Mesothelial cell of epicardium (in vitro differentiated cells): ENCODE measurements at regions not wholly inside any gene's neighbourhood (a gene's known extent, or its start where the extent isn't known, plus 50 kb on each side); places are given as distances from the start of the nearest gene placed in this dataset.

Experiments used
- DNase-seq, 2 experiments: peaks; one replicate each; pipeline ENCODE4 v3.0.0; 2021; ENCODE audit warnings: low spot score in 2 of 2; ENCODE audit not compliant: unreplicated experiment in 2 of 2
- H3K27ac Mint-ChIP-seq: 2 replicates; pipeline ENCODE4 v1.8.0; 2021; ENCODE audit warnings: mixed read lengths
- H3K27me3 Mint-ChIP-seq: 2 replicates; pipeline ENCODE4 v1.8.0; 2021; ENCODE audit warnings: low read depth, mixed read lengths
- H3K36me3 Mint-ChIP-seq: 2 replicates; pipeline ENCODE4 v1.8.0; 2021; ENCODE audit warnings: mixed read lengths
- H3K4me1 Mint-ChIP-seq: 2 replicates; pipeline ENCODE4 v1.8.0; 2021; ENCODE audit warnings: mixed read lengths
- H3K4me3 Mint-ChIP-seq: 2 replicates; pipeline ENCODE4 v1.8.0; 2021; ENCODE audit warnings: mild to moderate bottlenecking, moderate library complexity, mixed read lengths
- H3K9me3 Mint-ChIP-seq: 2 replicates; pipeline ENCODE4 v1.8.0; 2021; ENCODE audit warnings: mixed read lengths
- CTCF ChIP-seq: fragments of 200-600 bp; sonication (generic); IDR thresholded peaks from one replicate; pipeline ENCODE4 v1.5.0; 2021; ENCODE audit warnings: antibody characterized with exemption; ENCODE audit not compliant: unreplicated experiment

- no peak for TF ChIP-seq CTCF
- DNase-seq = no peak
- H3K9me3 Mint-ChIP-seq = peaks cover 33% of the 10 kb centered on the region
- no peak overlapping the region for H3K27ac Mint-ChIP-seq
- peaks cover 2% of the 10 kb centered on the region for H3K36me3 Mint-ChIP-seq
- H3K4me3 Mint-ChIP-seq = no peak overlapping the region
- no peaks in the 10 kb centered on the region for H3K27me3 Mint-ChIP-seq
- H3K4me1 Mint-ChIP-seq = no peaks in the 10 kb centered on the region
Measured at GRCh38 chr10:33093362-33093761, 135.3 kb upstream of the ITGB1 start.

GRCh38 chr10:33092596-33092995 is 134.6 kb upstream of the ITGB1 start:
- peaks cover 2% of the 10 kb centered on the region for H3K36me3 Mint-ChIP-seq
- no peak for TF ChIP-seq CTCF
- no peak for DNase-seq
- no peak overlapping the region for H3K27ac Mint-ChIP-seq
- H3K9me3 Mint-ChIP-seq = peaks cover 34% of the 10 kb centered on the region
- H3K27me3 Mint-ChIP-seq = no peaks in the 10 kb centered on the region
- no peaks in the 10 kb centered on the region for H3K4me1 Mint-ChIP-seq
- no peak overlapping the region for H3K4me3 Mint-ChIP-seq

- Mint-ChIP-seq H3K27ac (no peak overlapping the region), H3K4me1 (no peaks in the 10 kb centered on the region), H3K27me3 (no peaks in the 10 kb centered on the region), H3K4me3 (no peak overlapping the region), H3K36me3 (peaks cover 2% of the 10 kb centered on the region), H3K9me3 (peaks cover 23% of the 10 kb centered on the region)
- DNase-seq = no peak
- no peak for TF ChIP-seq CTCF
Measured at GRCh38 chr10:33091201-33091600, 133.2 kb upstream of the ITGB1 start.

GRCh38 chr10:33088990-33089389 is 131.0 kb upstream of the ITGB1 start:
- Mint-ChIP-seq H3K27ac (no peak overlapping the region), H3K36me3 (no peaks in the 10 kb centered on the region), H3K9me3 (peaks cover 9% of the 10 kb centered on the region), H3K27me3 (no peaks in the 10 kb centered on the region), H3K4me1 (no peaks in the 10 kb centered on the region), H3K4me3 (no peak overlapping the region)
- no peak for TF ChIP-seq CTCF
- DNase-seq = no peak

GRCh38 chr10:33087922-33088321 is 129.9 kb upstream of the ITGB1 start:
- DNase-seq = no peak
- Mint-ChIP-seq H3K27me3 (no peaks in the 10 kb centered on the region), H3K4me1 (no peaks in the 10 kb centered on the region), H3K9me3 (peaks cover 4% of the 10 kb centered on the region), H3K27ac (no peak overlapping the region), H3K36me3 (no peaks in the 10 kb centered on the region), H3K4me3 (no peak overlapping the region)
- TF ChIP-seq CTCF = no peak

- TF ChIP-seq CTCF = no peak
Measured at GRCh38 chr10:33087152-33087551, 129.1 kb upstream of the ITGB1 start.

More at GRCh38 chr10:33087152-33087551, 129.1 kb upstream of the ITGB1 start:
- Mint-ChIP-seq H3K9me3 (peaks cover 4% of the 10 kb centered on the region), H3K4me1 (no peaks in the 10 kb centered on the region), H3K27me3 (no peaks in the 10 kb centered on the region), H3K27ac (no peak overlapping the region), H3K4me3 (no peak overlapping the region), H3K36me3 (no peaks in the 10 kb centered on the region)
- DNase-seq = no peak
